ENCODE measurements at regions not wholly inside any gene's neighbourhood (a gene's known extent, or its start where the extent isn't known, plus 50 kb on each side); places are given as distances from the start of the nearest gene placed in this dataset.

DNA sequence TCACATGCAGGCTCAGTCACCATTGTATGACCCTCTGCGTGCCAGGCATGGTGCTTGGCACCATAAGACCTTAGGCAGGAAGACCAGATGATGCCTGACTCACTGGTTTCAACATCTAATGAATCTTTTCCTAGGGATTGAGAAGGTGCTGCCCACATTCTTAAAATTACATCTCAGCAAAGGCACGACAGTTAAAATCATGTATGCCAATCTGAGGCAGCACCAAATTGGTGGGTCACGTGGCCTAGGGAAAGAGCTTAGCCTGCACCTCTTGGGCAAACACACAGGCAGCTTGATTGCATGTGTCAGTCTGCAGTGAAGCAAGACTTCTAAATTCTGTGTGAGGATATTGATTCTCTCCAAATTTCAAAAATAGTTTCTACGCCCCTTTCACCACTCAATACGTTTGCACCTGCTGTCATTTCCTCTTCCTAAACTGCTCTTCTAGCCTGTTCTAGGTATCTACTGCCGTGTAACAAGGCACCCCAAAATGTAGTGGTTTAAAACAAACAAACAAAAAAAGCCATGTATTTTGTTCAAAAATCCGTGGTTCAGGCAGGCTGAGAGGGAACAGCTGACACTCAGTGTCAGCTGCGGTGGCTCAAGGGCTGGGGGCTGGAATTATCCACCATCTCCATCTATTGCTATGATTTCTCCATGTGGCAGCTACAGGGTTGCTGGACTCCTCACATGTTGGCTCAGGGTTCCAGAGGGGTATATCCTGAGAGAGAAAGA is 160.2 kb upstream of the FGGY start:
- intact Hi-C loops (cut with micrococcal nuclease), result no loop called here
- no peaks in the 10 kb centered on the region for H3K27me3 ChIP-seq (ENCODE audit: control insufficient read depth in 2 of 2, insufficient read depth in 2 of 2, low read length in 2 of 2)
- no peak for ATAC-seq
- Mint-ChIP-seq H3K4me1 (peaks cover 0 to 29% (median 8%) of the 10 kb centered on the region in 7 donors), H3K4me3 (no peak overlapping the region), H3K9me3 (peaks cover 0 to 4% (median 0%) of the 10 kb centered on the region in 11 donors), H3K36me3 (no peaks in the 10 kb centered on the region), H3K27me3 (peaks cover 0 to 12% (median 7%) of the 10 kb centered on the region in 5 donors), H3K27ac (no peak overlapping the region)
- CTCF ChIA-PET, result no interaction called here
- no peak overlapping the region for H3K4me3 ChIP-seq (ENCODE audit: low read length)
- no peaks in the 10 kb centered on the region for H3K9me3 ChIP-seq (ENCODE audit: control insufficient read depth in 2 of 3, low read length in 3 of 3)
- no peak overlapping the region for H3K27ac ChIP-seq (ENCODE audit: low read depth, low read length)
- H3K4me1 ChIP-seq (ENCODE audit: control insufficient read depth in 2 of 2, insufficient read depth in 2 of 2, low read length in 2 of 2), result no peaks in the 10 kb centered on the region
- POLR2A ChIA-PET, result no interaction called here
- DNase-seq, result no peak
- no peaks in the 10 kb centered on the region for H3K36me3 ChIP-seq (ENCODE audit: control insufficient read depth in 2 of 3, insufficient read depth in 3 of 3, low read length in 3 of 3)

DNA sequence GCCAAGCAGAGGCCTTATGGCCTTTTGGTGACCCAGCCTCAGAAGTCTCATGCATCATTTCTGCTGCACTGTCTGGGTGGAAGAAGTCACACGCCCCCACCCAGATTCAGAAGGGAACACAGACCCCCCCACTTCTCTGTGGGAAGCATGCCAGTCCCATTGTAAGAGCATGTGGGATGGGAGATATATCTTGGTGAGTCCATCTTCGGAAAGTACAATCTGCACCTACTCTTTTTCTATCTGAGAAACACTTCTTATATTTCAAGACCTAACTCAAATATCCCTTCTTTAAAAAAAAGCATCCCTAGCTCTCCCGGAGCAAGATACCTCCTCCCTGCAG is 159.6 kb upstream of the FGGY start:
- H3K27ac Mint-ChIP-seq, result no peak overlapping the region
- Histone ChIP-seq H3K4me3 (ENCODE audit: low read length) (no peak overlapping the region), H3K4me1 (ENCODE audit: control insufficient read depth in 2 of 2, insufficient read depth in 2 of 2, low read length in 2 of 2) (no peaks in the 10 kb centered on the region), H3K9me3 (ENCODE audit: control insufficient read depth in 2 of 3, low read length in 3 of 3) (no peaks in the 10 kb centered on the region), H3K27me3 (ENCODE audit: control insufficient read depth in 2 of 2, insufficient read depth in 2 of 2, low read length in 2 of 2) (no peaks in the 10 kb centered on the region), H3K27ac (ENCODE audit: low read depth, low read length) (no peak overlapping the region), H3K36me3 (ENCODE audit: control insufficient read depth in 2 of 3, insufficient read depth in 3 of 3, low read length in 3 of 3) (no peaks in the 10 kb centered on the region)
- peaks cover 0 to 4% (median 0%) of the 10 kb centered on the region in 11 donors for H3K9me3 Mint-ChIP-seq
- H3K4me1 Mint-ChIP-seq, result peaks cover 0 to 29% (median 8%) of the 10 kb centered on the region in 7 donors
- intact Hi-C loops (cut with micrococcal nuclease), result no loop called here
- no peaks in the 10 kb centered on the region for H3K36me3 Mint-ChIP-seq
- ATAC-seq, result no peak
- no peak overlapping the region for H3K4me3 Mint-ChIP-seq
- peaks cover 0 to 12% (median 5%) of the 10 kb centered on the region in 5 donors for H3K27me3 Mint-ChIP-seq
- ChIA-PET POLR2A (no interaction called here), CTCF (no interaction called here)
- DNase-seq, result no peak

DNA sequence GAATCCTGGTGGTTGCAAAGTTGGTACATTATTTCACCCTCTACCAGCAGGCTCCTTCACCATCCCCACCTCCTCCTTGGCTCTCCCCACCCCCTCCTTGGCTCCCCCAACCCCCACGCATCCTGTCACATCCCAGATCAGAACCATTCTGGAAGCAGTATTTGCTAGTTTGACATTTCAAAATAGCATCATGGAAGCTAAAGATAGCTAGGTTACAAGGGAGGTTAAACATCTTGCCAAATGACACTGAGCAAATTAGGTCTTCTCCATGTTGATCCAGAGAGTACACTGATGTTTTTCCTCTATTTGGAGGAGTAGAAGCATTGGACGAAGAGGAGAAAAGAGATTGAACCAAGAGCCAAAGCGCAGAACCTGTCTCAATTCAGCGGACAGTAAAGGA is 158.9 kb upstream of the FGGY start:
- no peak for DNase-seq
- Mint-ChIP-seq H3K4me1 (peaks cover 0 to 34% (median 9%) of the 10 kb centered on the region in 7 donors), H3K27ac (no peak overlapping the region), H3K36me3 (no peaks in the 10 kb centered on the region), H3K27me3 (peaks cover 0 to 12% (median 5%) of the 10 kb centered on the region in 5 donors), H3K4me3 (no peak overlapping the region), H3K9me3 (peaks cover 0 to 4% (median 0%) of the 10 kb centered on the region in 11 donors)
- POLR2A ChIA-PET, result no interaction called here
- Histone ChIP-seq H3K27me3 (ENCODE audit: control insufficient read depth in 2 of 2, insufficient read depth in 2 of 2, low read length in 2 of 2) (no peaks in the 10 kb centered on the region), H3K4me3 (ENCODE audit: low read length) (no peak overlapping the region), H3K9me3 (ENCODE audit: control insufficient read depth in 2 of 3, low read length in 3 of 3) (no peaks in the 10 kb centered on the region), H3K36me3 (ENCODE audit: control insufficient read depth in 2 of 3, insufficient read depth in 3 of 3, low read length in 3 of 3) (no peaks in the 10 kb centered on the region), H3K4me1 (ENCODE audit: control insufficient read depth in 2 of 2, insufficient read depth in 2 of 2, low read length in 2 of 2) (no peaks in the 10 kb centered on the region), H3K27ac (ENCODE audit: low read depth, low read length) (no peak overlapping the region)
- CTCF ChIA-PET, result no interaction called here
- intact Hi-C loops (cut with micrococcal nuclease), result no loop called here
- no peak for ATAC-seq

DNA sequence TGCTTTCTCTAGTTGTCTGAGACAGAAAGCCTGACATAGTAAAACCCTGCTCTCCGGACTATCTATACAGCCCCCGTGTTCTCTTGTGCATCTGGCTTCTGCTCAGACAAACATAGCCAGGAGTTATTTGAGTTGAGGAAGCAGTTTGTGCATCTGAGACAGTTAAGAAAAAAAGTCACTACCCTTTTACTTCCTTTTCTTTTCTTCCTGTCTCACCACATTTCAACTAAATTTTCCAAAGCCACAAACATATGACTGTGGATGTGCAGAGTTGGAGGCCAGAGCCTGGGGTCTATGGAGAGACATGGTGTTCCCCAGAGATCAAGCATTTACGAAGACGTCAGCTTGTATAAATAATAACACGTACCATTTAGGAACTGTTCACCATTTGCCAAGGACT is 158.5 kb upstream of the FGGY start:
- Histone ChIP-seq H3K9me3 (ENCODE audit: control insufficient read depth in 2 of 3, low read length in 3 of 3) (no peaks in the 10 kb centered on the region), H3K4me3 (ENCODE audit: low read length) (no peak overlapping the region), H3K4me1 (ENCODE audit: control insufficient read depth in 2 of 2, insufficient read depth in 2 of 2, low read length in 2 of 2) (no peaks in the 10 kb centered on the region), H3K27me3 (ENCODE audit: control insufficient read depth in 2 of 2, insufficient read depth in 2 of 2, low read length in 2 of 2) (no peaks in the 10 kb centered on the region), H3K36me3 (ENCODE audit: control insufficient read depth in 2 of 3, insufficient read depth in 3 of 3, low read length in 3 of 3) (no peaks in the 10 kb centered on the region), H3K27ac (ENCODE audit: low read depth, low read length) (no peak overlapping the region)
- intact Hi-C loops (cut with micrococcal nuclease), result no loop called here
- Mint-ChIP-seq H3K9me3 (peaks cover 0 to 3% (median 0%) of the 10 kb centered on the region in 11 donors), H3K27ac (no peak overlapping the region), H3K4me3 (no peak overlapping the region), H3K27me3 (peaks cover 0 to 9% (median 5%) of the 10 kb centered on the region in 5 donors), H3K36me3 (no peaks in the 10 kb centered on the region), H3K4me1 (peaks cover 0 to 39% (median 9%) of the 10 kb centered on the region in 7 donors)
- ATAC-seq (no peak), DNase-seq (no peak)
- ChIA-PET POLR2A (no interaction called here), CTCF (no interaction called here)

DNA sequence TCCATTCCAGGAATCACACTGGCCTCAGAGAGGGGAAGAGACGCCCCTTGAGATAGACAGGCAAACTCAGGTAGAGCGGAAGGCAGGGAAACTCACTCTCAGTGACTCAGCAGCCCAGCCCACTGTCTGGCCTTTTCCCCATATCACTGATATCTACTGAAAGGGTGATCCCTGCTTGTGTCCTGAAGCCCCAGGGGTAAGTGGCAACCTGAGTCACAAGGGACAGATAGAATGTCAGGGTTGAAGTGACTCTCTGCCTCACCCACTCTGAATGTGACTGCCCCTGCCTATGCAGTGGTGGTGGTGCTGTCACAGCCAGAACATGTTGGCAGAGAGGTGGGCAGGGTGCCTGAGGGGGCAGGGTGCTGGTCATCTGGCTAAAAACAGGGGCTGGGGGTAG is 157.5 kb upstream of the FGGY start:
- DNase-seq (no peak), ATAC-seq (no peak)
- no peak overlapping the region for H3K27ac Mint-ChIP-seq
- no peak overlapping the region for H3K4me3 Mint-ChIP-seq
- Histone ChIP-seq H3K27me3 (ENCODE audit: control insufficient read depth in 2 of 2, insufficient read depth in 2 of 2, low read length in 2 of 2) (no peaks in the 10 kb centered on the region), H3K36me3 (ENCODE audit: control insufficient read depth in 2 of 3, insufficient read depth in 3 of 3, low read length in 3 of 3) (no peaks in the 10 kb centered on the region), H3K4me1 (ENCODE audit: control insufficient read depth in 2 of 2, insufficient read depth in 2 of 2, low read length in 2 of 2) (no peaks in the 10 kb centered on the region), H3K9me3 (ENCODE audit: control insufficient read depth in 2 of 3, low read length in 3 of 3) (no peaks in the 10 kb centered on the region), H3K27ac (ENCODE audit: low read depth, low read length) (no peak overlapping the region), H3K4me3 (ENCODE audit: low read length) (no peak overlapping the region)
- H3K27me3 Mint-ChIP-seq, result peaks cover 0 to 5% (median 0%) of the 10 kb centered on the region in 5 donors
- no peaks in the 10 kb centered on the region for H3K36me3 Mint-ChIP-seq
- H3K4me1 Mint-ChIP-seq, result peaks cover 0 to 45% (median 9%) of the 10 kb centered on the region in 7 donors
- ChIA-PET CTCF (no interaction called here), POLR2A (no interaction called here)
- intact Hi-C loops (cut with micrococcal nuclease), result no loop called here
- peaks cover 0 to 3% (median 0%) of the 10 kb centered on the region in 11 donors for H3K9me3 Mint-ChIP-seq

DNA sequence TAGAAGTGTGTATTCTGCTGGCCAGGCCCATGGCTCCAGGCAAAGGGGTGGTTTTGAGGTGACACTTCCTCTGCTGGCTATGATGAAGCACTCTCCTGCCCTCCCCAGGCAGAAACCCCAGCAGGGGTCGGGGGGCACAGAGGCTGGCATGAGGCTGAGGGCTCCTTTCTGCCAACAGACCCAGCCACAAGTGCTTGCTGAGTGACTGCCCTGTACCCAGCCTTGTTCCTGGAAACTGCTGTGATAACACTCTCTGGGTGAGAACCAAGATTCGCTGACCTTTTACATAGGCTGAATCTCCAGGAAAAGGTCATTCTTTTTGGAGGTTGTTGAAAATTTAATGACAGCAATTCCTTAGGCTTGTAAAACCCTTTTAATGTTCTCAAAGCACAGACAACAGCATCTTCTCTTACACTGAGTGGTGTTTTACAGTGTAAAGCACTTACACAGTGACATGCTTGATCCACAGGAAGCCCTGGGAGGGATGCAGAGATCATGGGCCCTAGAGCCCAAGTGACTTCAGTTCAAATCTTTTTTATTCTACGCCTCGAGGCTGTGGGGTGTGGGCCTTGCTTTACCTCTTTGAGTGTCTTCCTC is 155.5 kb upstream of the FGGY start:
- Histone ChIP-seq H3K36me3 (ENCODE audit: control insufficient read depth in 2 of 3, insufficient read depth in 3 of 3, low read length in 3 of 3) (no peaks in the 10 kb centered on the region), H3K4me3 (ENCODE audit: low read length) (no peak overlapping the region), H3K9me3 (ENCODE audit: control insufficient read depth in 2 of 3, low read length in 3 of 3) (no peaks in the 10 kb centered on the region), H3K27me3 (ENCODE audit: control insufficient read depth in 2 of 2, insufficient read depth in 2 of 2, low read length in 2 of 2) (no peaks in the 10 kb centered on the region), H3K27ac (ENCODE audit: low read depth, low read length) (no peak overlapping the region), H3K4me1 (ENCODE audit: control insufficient read depth in 2 of 2, insufficient read depth in 2 of 2, low read length in 2 of 2) (no peaks in the 10 kb centered on the region)
- DNase-seq (no peak), ATAC-seq (no peak)
- peaks cover 0 to 57% (median 12%) of the 10 kb centered on the region in 7 donors for H3K4me1 Mint-ChIP-seq
- no peak overlapping the region for H3K27ac Mint-ChIP-seq
- no peaks in the 10 kb centered on the region for H3K9me3 Mint-ChIP-seq
- ChIA-PET CTCF (no interaction called here), POLR2A (no interaction called here)
- no peaks in the 10 kb centered on the region for H3K36me3 Mint-ChIP-seq
- peaks cover 0 to 3% (median 2%) of the 10 kb centered on the region in 5 donors for H3K27me3 Mint-ChIP-seq
- intact Hi-C loops (cut with micrococcal nuclease), result loop anchor here (10.0 kb wide), 2 partner anchors 117 to 553 kb away; no protein-coding TSS in a partner anchor
- H3K4me3 Mint-ChIP-seq, result no peak overlapping the region
